Neural crest cell (in vitro differentiated cells): ENCODE measurements at regions not wholly inside any gene's neighbourhood (a gene's known extent, or its start where the extent isn't known, plus 50 kb on each side); places are given as distances from the start of the nearest gene placed in this dataset.
A peak's percentile ranks its signal among the peaks of the same experiment; 100 is the strongest.

Source experiments
- DNase-seq: peaks from one replicate; pipeline ENCODE4 v3.0.0; 2021; ENCODE audit warnings: low read depth, mixed read lengths, low spot score
- H3K27ac Mint-ChIP-seq: one replicate; pipeline ENCODE4 v1.8.0; 2021; ENCODE audit warnings: mild to moderate bottlenecking, mixed read lengths; ENCODE audit not compliant: unreplicated experiment
- H3K27me3 Mint-ChIP-seq: 2 replicates; pipeline ENCODE4 v1.8.0; 2021; ENCODE audit warnings: low read depth, mild to moderate bottlenecking, mixed read lengths
- H3K36me3 Mint-ChIP-seq: 2 replicates; pipeline ENCODE4 v1.8.0; 2021; ENCODE audit warnings: low read depth, mild to moderate bottlenecking, mixed read lengths
- H3K4me1 Mint-ChIP-seq: 2 replicates; pipeline ENCODE4 v1.8.0; 2021; ENCODE audit warnings: mixed read lengths
- H3K4me3 Mint-ChIP-seq: one replicate; pipeline ENCODE4 v1.8.0; 2021; ENCODE audit warnings: mild to moderate bottlenecking, mixed read lengths
- H3K9me3 Mint-ChIP-seq: 2 replicates; pipeline ENCODE4 v1.8.0; 2021; ENCODE audit warnings: mixed read lengths
- CTCF ChIP-seq: fragments of 200-600 bp; sonication (generic); conservative IDR thresholded peaks from 2 replicates; pipeline ENCODE4 v1.5.0; 2021; ENCODE audit warnings: antibody characterized with exemption, mild to moderate bottlenecking

DNA sequence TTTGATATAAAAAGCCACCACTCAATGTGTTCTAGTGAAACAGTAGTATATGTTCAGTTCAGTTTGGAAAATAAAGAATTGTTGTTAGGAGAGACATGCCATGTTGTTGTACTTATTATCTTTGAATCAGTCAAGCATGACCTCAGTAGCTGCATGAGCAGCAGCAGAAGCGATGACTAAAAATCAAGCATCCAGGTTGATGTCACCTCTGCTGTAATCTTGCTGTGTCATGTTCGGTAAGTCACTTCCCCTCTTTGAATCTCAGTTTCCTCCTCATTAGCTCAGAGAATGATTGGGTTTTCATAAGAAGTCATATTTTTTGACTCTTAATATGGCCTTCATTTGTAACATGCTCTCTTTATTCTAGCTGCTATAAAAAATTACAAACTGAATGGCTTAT, 428.4 kb upstream of the B3GALT2 start:
- no peak for TF ChIP-seq CTCF
- H3K27ac Mint-ChIP-seq, result no peak overlapping the region
- H3K9me3 Mint-ChIP-seq, result peaks cover 6% of the 10 kb centered on the region
- no peak overlapping the region for H3K4me3 Mint-ChIP-seq
- no peaks in the 10 kb centered on the region for H3K36me3 Mint-ChIP-seq
- no peak for DNase-seq
- H3K27me3 Mint-ChIP-seq, result no peaks in the 10 kb centered on the region
- peaks cover under 1% of the 10 kb centered on the region for H3K4me1 Mint-ChIP-seq

GRCh38 chr1:193614275-193614674, 427.9 kb upstream of the B3GALT2 start:
- H3K9me3 Mint-ChIP-seq, result peaks cover 6% of the 10 kb centered on the region
- H3K27me3 Mint-ChIP-seq, result no peaks in the 10 kb centered on the region
- DNase-seq, result no peak
- H3K4me1 Mint-ChIP-seq, result peaks cover 4% of the 10 kb centered on the region
- no peak for TF ChIP-seq CTCF
- no peaks in the 10 kb centered on the region for H3K36me3 Mint-ChIP-seq
- H3K27ac Mint-ChIP-seq, result no peak overlapping the region
- H3K4me3 Mint-ChIP-seq, result no peak overlapping the region

DNA sequence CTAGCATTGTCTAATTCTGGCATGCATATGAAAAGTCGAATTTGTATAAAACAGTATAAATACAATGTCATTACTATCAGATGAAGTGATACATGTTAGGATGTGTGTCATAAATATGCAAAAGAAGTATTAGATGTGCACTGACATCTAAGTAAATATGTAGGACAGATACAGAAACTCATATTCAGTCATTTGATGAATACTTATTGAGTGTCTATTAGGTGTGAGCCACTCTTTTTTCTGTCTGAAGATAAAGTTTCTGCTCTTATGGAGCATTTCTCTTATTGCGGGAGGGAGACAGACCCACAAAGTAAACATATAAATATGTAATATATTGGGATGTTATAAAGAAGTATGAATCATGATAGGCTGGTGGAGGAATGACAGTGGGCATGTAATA, 426.6 kb upstream of the B3GALT2 start:
- Mint-ChIP-seq H3K9me3 (peaks cover 3% of the 10 kb centered on the region), H3K36me3 (peaks cover 2% of the 10 kb centered on the region), H3K27ac (no peak overlapping the region), H3K4me1 (peaks cover 4% of the 10 kb centered on the region), H3K4me3 (no peak overlapping the region), H3K27me3 (no peaks in the 10 kb centered on the region)
- TF ChIP-seq CTCF, result no peak
- DNase-seq, result no peak

DNA sequence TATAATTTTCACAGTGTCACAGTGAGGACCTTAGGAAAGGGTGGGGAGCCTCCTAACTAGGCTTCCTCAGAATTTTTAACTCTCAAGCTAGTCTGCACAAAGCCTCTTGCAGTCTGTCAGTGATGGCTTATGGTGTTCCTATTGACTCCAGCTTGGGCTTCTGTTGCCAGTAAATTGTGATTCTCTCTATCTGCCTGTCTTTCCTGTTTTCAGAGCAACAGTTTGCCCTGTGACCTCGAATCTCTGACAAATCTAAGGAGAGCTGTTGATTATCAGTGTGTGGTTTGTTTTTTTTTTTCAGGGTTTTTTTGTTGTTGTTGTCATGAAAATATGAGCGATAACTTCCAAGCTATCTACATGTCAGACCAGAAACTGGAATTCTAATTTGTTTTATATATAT, 423.2 kb upstream of the B3GALT2 start:
- Mint-ChIP-seq H3K27ac (peak overlapping the region; percentile 65), H3K4me1 (peaks cover 4% of the 10 kb centered on the region), H3K4me3 (no peak overlapping the region), H3K36me3 (peaks cover 2% of the 10 kb centered on the region), H3K27me3 (no peaks in the 10 kb centered on the region), H3K9me3 (peaks cover 3% of the 10 kb centered on the region)
- TF ChIP-seq CTCF, result no peak
- no peak for DNase-seq

DNA sequence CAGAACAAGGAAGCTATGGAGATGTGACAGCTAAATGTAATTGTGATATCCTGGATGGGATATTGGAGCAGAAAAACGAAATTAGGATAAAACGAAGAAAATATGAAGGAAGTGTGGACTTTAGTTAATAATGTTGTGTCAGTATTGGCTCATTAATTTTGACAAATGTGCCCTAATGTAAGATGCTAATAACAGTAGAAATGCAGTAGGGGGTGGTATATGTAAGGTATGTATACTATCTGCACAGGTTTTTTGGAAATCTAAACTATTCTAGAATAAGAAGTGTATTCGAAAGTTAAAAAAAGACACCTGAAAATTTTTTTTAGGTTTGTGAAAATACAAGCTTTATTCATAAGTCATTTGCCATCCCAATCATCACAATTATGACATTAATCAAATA, 421.4 kb upstream of the B3GALT2 start:
- no peak for TF ChIP-seq CTCF
- Mint-ChIP-seq H3K27me3 (no peaks in the 10 kb centered on the region), H3K27ac (no peak overlapping the region), H3K36me3 (peaks cover 2% of the 10 kb centered on the region), H3K4me3 (no peak overlapping the region), H3K9me3 (no peaks in the 10 kb centered on the region), H3K4me1 (peaks cover 9% of the 10 kb centered on the region)
- no peak for DNase-seq

- Mint-ChIP-seq H3K27ac (no peak overlapping the region), H3K27me3 (no peaks in the 10 kb centered on the region), H3K4me1 (peaks cover 13% of the 10 kb centered on the region), H3K4me3 (no peak overlapping the region), H3K36me3 (peaks cover 2% of the 10 kb centered on the region), H3K9me3 (no peaks in the 10 kb centered on the region)
- DNase-seq, result no peak
- no peak for TF ChIP-seq CTCF
Observed at GRCh38 chr1:193606035-193606434, 419.6 kb upstream of the B3GALT2 start.
